ENCODE measurements at regions not wholly inside any gene's neighbourhood (a gene's known extent, or its start where the extent isn't known, plus 50 kb on each side); places are given as distances from the start of the nearest gene placed in this dataset.
"Not testable (repeated sequence)": the region's sequence is repeated elsewhere in the genome, so short reads cannot be mapped to it uniquely, and the experiment has no call there.

- H3K4me1 ChIP-seq (ENCODE audit: control insufficient read depth in 3 of 3, insufficient read depth in 2 of 3, low read depth in 1 of 3, low read length in 2 of 3): no peaks in the 10 kb centered on the region
- no peak overlapping the region for H3K27ac ChIP-seq (ENCODE audit: low read depth in 1 of 3, low read length in 2 of 3)
- H3K4me3 ChIP-seq (ENCODE audit: low read depth in 1 of 3, low read length in 3 of 3): no peak overlapping the region
- WGBS, 3 donors: 69 to 90% (median 71%) methylated on average over 14 of the region's 14 CpGs
- no peaks in the 10 kb centered on the region for H3K27me3 ChIP-seq (ENCODE audit: control insufficient read depth in 3 of 3, insufficient read depth in 3 of 3, low read length in 3 of 3)
- no peak for FAIRE-seq
- no peaks in the 10 kb centered on the region for H3K9me3 ChIP-seq (ENCODE audit: control insufficient read depth in 2 of 2, insufficient read depth in 1 of 2, low read depth in 1 of 2, low read length in 1 of 2)
- DNase-seq: no peak
- H3K36me3 ChIP-seq (ENCODE audit: control insufficient read depth in 3 of 3, insufficient read depth in 2 of 3, low read depth in 1 of 3, low read length in 3 of 3): no peaks in the 10 kb centered on the region
Observed at GRCh38 chr16:5187402-5187952, 89.9 kb upstream of the EEF2KMT start.

GRCh38 chr16:5186381-5186903, 88.8 kb upstream of the EEF2KMT start:
- WGBS, 3 donors: 90 to 95% (median 92%) methylated on average over 29 to 34 of the region's 34 CpGs
- DNase-seq (no peak), FAIRE-seq (no peak)
- Histone ChIP-seq H3K4me3 (ENCODE audit: low read depth in 1 of 3, low read length in 3 of 3) (no peak overlapping the region), H3K27me3 (ENCODE audit: control insufficient read depth in 3 of 3, insufficient read depth in 3 of 3, low read length in 3 of 3) (no peaks in the 10 kb centered on the region), H3K36me3 (ENCODE audit: control insufficient read depth in 3 of 3, insufficient read depth in 2 of 3, low read depth in 1 of 3, low read length in 3 of 3) (no peaks in the 10 kb centered on the region), H3K4me1 (ENCODE audit: control insufficient read depth in 3 of 3, insufficient read depth in 2 of 3, low read depth in 1 of 3, low read length in 2 of 3) (no peaks in the 10 kb centered on the region), H3K9me3 (ENCODE audit: control insufficient read depth in 2 of 2, insufficient read depth in 1 of 2, low read depth in 1 of 2, low read length in 1 of 2) (no peaks in the 10 kb centered on the region), H3K27ac (ENCODE audit: low read depth in 1 of 3, low read length in 2 of 3) (no peak overlapping the region)

- FAIRE-seq: no peak
Observed at GRCh38 chr16:5176505-5176904, 78.9 kb upstream of the EEF2KMT start.

GRCh38 chr16:5175266-5175665, 77.7 kb upstream of the EEF2KMT start:
- no peak for FAIRE-seq
- WGBS, 3 donors: 57 to 73% (median 70%) methylated on average over 5 of the region's 5 CpGs
- DNase-seq: no peak
- Histone ChIP-seq H3K4me1 (ENCODE audit: control insufficient read depth in 3 of 3, insufficient read depth in 2 of 3, low read depth in 1 of 3, low read length in 2 of 3) (no peaks in the 10 kb centered on the region), H3K36me3 (ENCODE audit: control insufficient read depth in 3 of 3, insufficient read depth in 2 of 3, low read depth in 1 of 3, low read length in 3 of 3) (no peaks in the 10 kb centered on the region), H3K27me3 (ENCODE audit: control insufficient read depth in 3 of 3, insufficient read depth in 3 of 3, low read length in 3 of 3) (no peaks in the 10 kb centered on the region), H3K27ac (ENCODE audit: low read depth in 1 of 3, low read length in 2 of 3) (no peak overlapping the region), H3K4me3 (ENCODE audit: low read depth in 1 of 3, low read length in 3 of 3) (no peak overlapping the region), H3K9me3 (ENCODE audit: control insufficient read depth in 2 of 2, insufficient read depth in 1 of 2, low read depth in 1 of 2, low read length in 1 of 2) (peaks cover 0 to 5% of the 10 kb centered on the region in 2 donors)

More at GRCh38 chr16:5176505-5176904, 78.9 kb upstream of the EEF2KMT start:
- Histone ChIP-seq H3K9me3 (ENCODE audit: control insufficient read depth in 2 of 2, insufficient read depth in 1 of 2, low read depth in 1 of 2, low read length in 1 of 2) (peaks cover 0 to 5% of the 10 kb centered on the region in 2 donors), H3K4me3 (ENCODE audit: low read depth in 1 of 3, low read length in 3 of 3) (no peak overlapping the region), H3K36me3 (ENCODE audit: control insufficient read depth in 3 of 3, insufficient read depth in 2 of 3, low read depth in 1 of 3, low read length in 3 of 3) (no peaks in the 10 kb centered on the region), H3K4me1 (ENCODE audit: control insufficient read depth in 3 of 3, insufficient read depth in 2 of 3, low read depth in 1 of 3, low read length in 2 of 3) (no peaks in the 10 kb centered on the region), H3K27me3 (ENCODE audit: control insufficient read depth in 3 of 3, insufficient read depth in 3 of 3, low read length in 3 of 3) (no peaks in the 10 kb centered on the region), H3K27ac (ENCODE audit: low read depth in 1 of 3, low read length in 2 of 3) (no peak overlapping the region)
- no peak for DNase-seq
- WGBS, 3 donors: 19 to 30% (median 24%) methylated on average over 4 of the region's 4 CpGs

GRCh38 chr16:5166486-5166885, 68.9 kb upstream of the EEF2KMT start:
- WGBS, 3 donors: 8 to 13% (median 12%) methylated on average over 6 of the region's 6 CpGs
- H3K27ac ChIP-seq (ENCODE audit: low read depth in 1 of 3, low read length in 2 of 3): no peak overlapping the region
- no peak overlapping the region for H3K4me3 ChIP-seq (ENCODE audit: low read depth in 1 of 3, low read length in 3 of 3)
- no peaks in the 10 kb centered on the region for H3K4me1 ChIP-seq (ENCODE audit: control insufficient read depth in 3 of 3, insufficient read depth in 2 of 3, low read depth in 1 of 3, low read length in 2 of 3)
- FAIRE-seq: no peak
- DNase-seq: no peak
- H3K9me3 ChIP-seq (ENCODE audit: control insufficient read depth in 2 of 2, insufficient read depth in 1 of 2, low read depth in 1 of 2, low read length in 1 of 2): no peaks in the 10 kb centered on the region
- peaks cover 0 to 11% (median 0%) of the 10 kb centered on the region in 3 donors for H3K27me3 ChIP-seq (ENCODE audit: control insufficient read depth in 3 of 3, insufficient read depth in 3 of 3, low read length in 3 of 3)
- H3K36me3 ChIP-seq (ENCODE audit: control insufficient read depth in 3 of 3, insufficient read depth in 2 of 3, low read depth in 1 of 3, low read length in 3 of 3): no peaks in the 10 kb centered on the region

GRCh38 chr16:5165429-5165828, 67.8 kb upstream of the EEF2KMT start:
- H3K27ac ChIP-seq (ENCODE audit: low read depth in 1 of 3, low read length in 2 of 3); H3K9me3 ChIP-seq (ENCODE audit: control insufficient read depth in 2 of 2, insufficient read depth in 1 of 2, low read depth in 1 of 2, low read length in 1 of 2); H3K4me3 ChIP-seq (ENCODE audit: low read depth in 1 of 3, low read length in 3 of 3); DNase-seq; H3K4me1 ChIP-seq (ENCODE audit: control insufficient read depth in 3 of 3, insufficient read depth in 2 of 3, low read depth in 1 of 3, low read length in 2 of 3); H3K36me3 ChIP-seq (ENCODE audit: control insufficient read depth in 3 of 3, insufficient read depth in 2 of 3, low read depth in 1 of 3, low read length in 3 of 3); FAIRE-seq: not testable (repeated sequence)
- H3K27me3 ChIP-seq (ENCODE audit: control insufficient read depth in 3 of 3, insufficient read depth in 3 of 3, low read length in 3 of 3): peaks cover 0 to 11% (median 0%) of the 10 kb centered on the region in 3 donors
- 76 to 82% (median 82%) methylated on average over 1 of the region's 1 CpG for WGBS, 3 donors

GRCh38 chr16:5162801-5163200, 65.2 kb upstream of the EEF2KMT start:
- whole genome bisulfite sequencing, 3 donors: 87 to 95% (median 95%) methylated on average over 5 of the region's 5 CpGs
- not testable (repeated sequence) for H3K36me3 ChIP-seq (ENCODE audit: control insufficient read depth in 3 of 3, insufficient read depth in 2 of 3, low read depth in 1 of 3, low read length in 3 of 3); H3K9me3 ChIP-seq (ENCODE audit: control insufficient read depth in 2 of 2, insufficient read depth in 1 of 2, low read depth in 1 of 2, low read length in 1 of 2); FAIRE-seq; DNase-seq; H3K27ac ChIP-seq (ENCODE audit: low read depth in 1 of 3, low read length in 2 of 3); H3K4me3 ChIP-seq (ENCODE audit: low read depth in 1 of 3, low read length in 3 of 3); H3K4me1 ChIP-seq (ENCODE audit: control insufficient read depth in 3 of 3, insufficient read depth in 2 of 3, low read depth in 1 of 3, low read length in 2 of 3)
- H3K27me3 ChIP-seq (ENCODE audit: control insufficient read depth in 3 of 3, insufficient read depth in 3 of 3, low read length in 3 of 3): peaks cover 0 to 11% (median 0%) of the 10 kb centered on the region in 3 donors

GRCh38 chr16:5161888-5162287, 64.3 kb upstream of the EEF2KMT start:
- WGBS, 3 donors: 53 to 84% (median 68%) methylated on average over 6 of the region's 6 CpGs
- H3K36me3 ChIP-seq (ENCODE audit: control insufficient read depth in 3 of 3, insufficient read depth in 2 of 3, low read depth in 1 of 3, low read length in 3 of 3); H3K4me1 ChIP-seq (ENCODE audit: control insufficient read depth in 3 of 3, insufficient read depth in 2 of 3, low read depth in 1 of 3, low read length in 2 of 3); H3K27ac ChIP-seq (ENCODE audit: low read depth in 1 of 3, low read length in 2 of 3); H3K9me3 ChIP-seq (ENCODE audit: control insufficient read depth in 2 of 2, insufficient read depth in 1 of 2, low read depth in 1 of 2, low read length in 1 of 2); H3K4me3 ChIP-seq (ENCODE audit: low read depth in 1 of 3, low read length in 3 of 3); DNase-seq; H3K27me3 ChIP-seq (ENCODE audit: control insufficient read depth in 3 of 3, insufficient read depth in 3 of 3, low read length in 3 of 3); FAIRE-seq: not testable (repeated sequence)

- WGBS, 3 donors: 72 to 73% (median 73%) methylated on average over 4 of the region's 4 CpGs
- H3K9me3 ChIP-seq (ENCODE audit: control insufficient read depth in 2 of 2, insufficient read depth in 1 of 2, low read depth in 1 of 2, low read length in 1 of 2); H3K27me3 ChIP-seq (ENCODE audit: control insufficient read depth in 3 of 3, insufficient read depth in 3 of 3, low read length in 3 of 3); H3K4me1 ChIP-seq (ENCODE audit: control insufficient read depth in 3 of 3, insufficient read depth in 2 of 3, low read depth in 1 of 3, low read length in 2 of 3); DNase-seq; FAIRE-seq; H3K36me3 ChIP-seq (ENCODE audit: control insufficient read depth in 3 of 3, insufficient read depth in 2 of 3, low read depth in 1 of 3, low read length in 3 of 3); H3K4me3 ChIP-seq (ENCODE audit: low read depth in 1 of 3, low read length in 3 of 3); H3K27ac ChIP-seq (ENCODE audit: low read depth in 1 of 3, low read length in 2 of 3): not testable (repeated sequence)
Observed at GRCh38 chr16:5160010-5160409, 62.4 kb upstream of the EEF2KMT start.

All from small intestine (tissue), 7 donors.